Neural cell (in vitro differentiated cells): ENCODE measurements at regions not wholly inside any gene's neighbourhood (a gene's known extent, or its start where the extent isn't known, plus 50 kb on each side); places are given as distances from the start of the nearest gene placed in this dataset.

Experiments used
- H2AFZ ChIP-seq: fragments of 200-600, 300-800 bp; sonication (generic), shearing (Covaris generic); 2 replicates; pipeline ENCODE4 v1.6.0; 2014; ENCODE audit warnings: low read depth, mild to moderate bottlenecking, antibody characterized with exemption, low read length, moderate library complexity
- H3F3A ChIP-seq: fragments of 200-600 bp; shearing (Covaris generic); 2 replicates; pipeline ENCODE4 v1.6.1; 2016; ENCODE audit warnings: mild to moderate bottlenecking, moderate library complexity, mixed read lengths, antibody characterized with exemption, low read length; ENCODE audit not compliant: insufficient read depth, poor library complexity, severe bottlenecking
- H3K27ac ChIP-seq: fragments of 200-600, 300-800 bp; sonication (generic), shearing (Covaris generic); 2 replicates; pipeline ENCODE4 v1.5.1; 2014; ENCODE audit warnings: mild to moderate bottlenecking, low read length, moderate library complexity
- H3K27me3 ChIP-seq: fragments of 300-800, 200-600 bp; sonication (generic), shearing (Covaris generic); 2 replicates; pipeline ENCODE4 v1.6.0; 2014; ENCODE audit warnings: mild to moderate bottlenecking, low read depth, low read length, moderate library complexity; ENCODE audit not compliant: insufficient read depth
- H3K36me3 ChIP-seq: fragments of 300-800, 200-600 bp; sonication (generic), shearing (Covaris generic); 2 replicates; pipeline ENCODE4 v1.5.1; 2014; ENCODE audit warnings: mild to moderate bottlenecking, antibody characterized with exemption, low read length, moderate library complexity; ENCODE audit not compliant: insufficient read depth
- H3K4me2 ChIP-seq: fragments of 300-800, 200-600 bp; sonication (generic), shearing (Covaris generic); 2 replicates; pipeline ENCODE4 v1.6.0; 2014; ENCODE audit warnings: mild to moderate bottlenecking, low read length
- H3K4me3 ChIP-seq: fragments of 300-800, 200-600 bp; sonication (generic), shearing (Covaris generic); 2 replicates; pipeline ENCODE4 v1.5.1; 2014; ENCODE audit warnings: mild to moderate bottlenecking, low read length, moderate library complexity
- H3K79me2 ChIP-seq: fragments of 200-600 bp; shearing (Covaris generic); replicated peaks from 2 replicates; pipeline ENCODE4 v1.6.0; 2014; ENCODE audit warnings: mild to moderate bottlenecking, low read length, moderate library complexity; ENCODE audit not compliant: insufficient read depth
- H3K9ac ChIP-seq: fragments of 300-800, 200-600 bp; sonication (generic), shearing (Covaris generic); 2 replicates; pipeline ENCODE4 v1.6.1; 2016; ENCODE audit warnings: mild to moderate bottlenecking, low read length, mixed read lengths
- H3K9me2 ChIP-seq: fragments of 200-600 bp; shearing (Covaris generic); 2 replicates; pipeline ENCODE4 v1.6.1; 2016; ENCODE audit warnings: mild to moderate bottlenecking, low read length, mixed read lengths; ENCODE audit not compliant: insufficient read depth
- H3K9me3 ChIP-seq: fragments of 200-600, 300-800 bp; sonication (generic), shearing (Covaris generic); 2 replicates; pipeline ENCODE4 v1.6.1; 2016; ENCODE audit warnings: mild to moderate bottlenecking, mixed run types, low read length, moderate library complexity, mixed read lengths
- H4K20me1 ChIP-seq: fragments of 200-600 bp; shearing (Covaris generic); 2 replicates; pipeline ENCODE4 v1.6.1; 2016; ENCODE audit warnings: mild to moderate bottlenecking, mixed run types; ENCODE audit not compliant: insufficient read depth
- CTCF ChIP-seq: fragments of 450-650 bp; IDR thresholded peaks from 2 replicates; pipeline ENCODE4 v1.5.1; 2014; ENCODE audit warnings: antibody characterized with exemption, mild to moderate bottlenecking, moderate library complexity; ENCODE audit not compliant: poor library complexity, severe bottlenecking
- EP300 ChIP-seq: fragments of 450-650 bp; conservative IDR thresholded peaks from 2 replicates; pipeline ENCODE4 v1.6.1; 2014; ENCODE audit warnings: antibody characterized with exemption, mild to moderate bottlenecking, moderate library complexity; ENCODE audit not compliant: poor library complexity, severe bottlenecking
- EZH2 ChIP-seq: fragments of 200-600, 300-800 bp; shearing (Covaris generic), sonication (generic); IDR thresholded peaks from 2 replicates; pipeline ENCODE4 v1.6.1; 2014; ENCODE audit warnings: antibody characterized with exemption, low read length, borderline replicate concordance, mild to moderate bottlenecking; ENCODE audit not compliant: insufficient read depth, poor library complexity, severe bottlenecking
- MXI1 ChIP-seq: fragments of 450-650 bp; conservative IDR thresholded peaks from 2 replicates; pipeline ENCODE4 v1.6.1; 2014; ENCODE audit warnings: antibody characterized with exemption, mild to moderate bottlenecking; ENCODE audit not compliant: poor library complexity, severe bottlenecking
- POLR2AphosphoS5 ChIP-seq: IDR thresholded peaks from 2 replicates; pipeline ENCODE4 v1.6.1; 2012
- RAD21 ChIP-seq: fragments of 450-650 bp; conservative IDR thresholded peaks from 2 replicates; pipeline ENCODE4 v1.6.1; 2014; ENCODE audit warnings: antibody characterized with exemption, mild to moderate bottlenecking, moderate library complexity
- REST ChIP-seq: IDR thresholded peaks from 2 replicates; pipeline ENCODE4 v1.6.1; 2012; ENCODE audit warnings: borderline replicate concordance
- SMC3 ChIP-seq: fragments of 450-650 bp; conservative IDR thresholded peaks from 2 replicates; pipeline ENCODE4 v1.6.1; 2014; ENCODE audit warnings: antibody characterized with exemption, mild to moderate bottlenecking, moderate library complexity; ENCODE audit not compliant: poor library complexity
- TAF1 ChIP-seq: IDR thresholded peaks from 2 replicates; pipeline ENCODE4 v1.6.1; 2012; ENCODE audit warnings: low read depth

GRCh38 chr9:80791836-80792235, 897.5 kb downstream of the TLE1 start:
- Histone ChIP-seq H3K4me3 (no peak overlapping the region), H3K36me3 (no peaks in the 10 kb centered on the region), H3K4me2 (no peak overlapping the region), H3K9ac (no peak overlapping the region), H4K20me1 (no peaks in the 10 kb centered on the region), H3K27me3 (no peaks in the 10 kb centered on the region), H3K79me2 (no peaks in the 10 kb centered on the region), H2AFZ (no peak overlapping the region), H3K9me2 (no peaks in the 10 kb centered on the region), H3K9me3 (no peaks in the 10 kb centered on the region), H3K27ac (no peak overlapping the region), H3F3A (no peaks in the 10 kb centered on the region)
- TF ChIP-seq CTCF (no peak), REST (no peak), TAF1 (no peak), SMC3 (no peak), MXI1 (no peak), RAD21 (no peak), EP300 (no peak), EZH2 (no peak), POLR2AphosphoS5 (no peak)

GRCh38 chr9:80790764-80791163, 898.6 kb downstream of the TLE1 start:
- Histone ChIP-seq H3K27ac (no peak overlapping the region), H3K4me2 (no peak overlapping the region), H3K79me2 (no peaks in the 10 kb centered on the region), H3K9me2 (no peaks in the 10 kb centered on the region), H3K27me3 (no peaks in the 10 kb centered on the region), H3K9me3 (no peaks in the 10 kb centered on the region), H4K20me1 (no peaks in the 10 kb centered on the region), H3K9ac (no peak overlapping the region), H3K4me3 (no peak overlapping the region), H2AFZ (no peak overlapping the region), H3F3A (no peaks in the 10 kb centered on the region), H3K36me3 (no peaks in the 10 kb centered on the region)
- TF ChIP-seq MXI1 (no peak), CTCF (no peak), SMC3 (no peak), EP300 (no peak), TAF1 (no peak), RAD21 (no peak), POLR2AphosphoS5 (no peak), EZH2 (no peak), REST (no peak)
